ENCODE measurements at regions not wholly inside any gene's neighbourhood (a gene's known extent, or its start where the extent isn't known, plus 50 kb on each side); places are given as distances from the start of the nearest gene placed in this dataset.

GRCh38 chr18:37661061-37661460 lies 95.5 kb upstream of the CELF4 start:
- Histone ChIP-seq H3K9me3 (ENCODE audit: control insufficient read depth in 2 of 2, insufficient read depth in 1 of 2, low read depth in 1 of 2, low read length in 1 of 2) (peaks cover 0 to 4% of the 10 kb centered on the region in 2 donors), H3K36me3 (ENCODE audit: control insufficient read depth in 2 of 2, insufficient read depth in 2 of 2, low read length in 1 of 2) (no peaks in the 10 kb centered on the region), H3K4me3 (ENCODE audit: low read depth in 1 of 2, low read length in 2 of 2) (no peak overlapping the region), H3K27me3 (ENCODE audit: control insufficient read depth in 1 of 2, insufficient read depth in 2 of 2, low read length in 2 of 2) (no peaks in the 10 kb centered on the region), H3K27ac (ENCODE audit: low read depth in 2 of 2, low read length in 1 of 2) (no peak overlapping the region), H3K4me1 (ENCODE audit: control insufficient read depth in 2 of 2, insufficient read depth in 2 of 2, low read length in 1 of 2) (no peaks in the 10 kb centered on the region)
- 68 to 85% methylated on average over 4 of the region's 4 CpGs for WGBS, 2 donors

DNA sequence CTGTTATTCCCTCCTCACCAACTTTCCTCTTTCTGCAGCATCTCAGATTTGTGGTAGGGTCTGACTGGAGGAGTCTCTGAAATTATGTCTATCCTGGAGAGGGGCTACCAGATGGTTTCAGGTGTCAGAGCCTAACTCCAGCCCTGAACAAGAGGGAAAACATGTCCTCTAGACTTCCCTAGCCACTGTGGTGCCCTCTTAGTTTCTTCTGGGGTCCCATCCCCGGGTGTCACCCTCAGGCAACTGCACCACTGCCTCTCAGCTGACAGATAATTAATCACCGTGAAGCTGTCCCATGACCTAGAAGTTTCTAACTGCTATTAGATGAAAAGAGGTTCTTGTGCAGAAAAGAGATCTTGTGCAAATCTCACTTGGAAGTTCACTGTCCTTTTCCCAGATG lies 95.1 kb upstream of the CELF4 start:
- Histone ChIP-seq H3K27me3 (ENCODE audit: control insufficient read depth in 1 of 2, insufficient read depth in 2 of 2, low read length in 2 of 2) (no peaks in the 10 kb centered on the region), H3K4me3 (ENCODE audit: low read depth in 1 of 2, low read length in 2 of 2) (no peak overlapping the region), H3K9me3 (ENCODE audit: control insufficient read depth in 2 of 2, insufficient read depth in 1 of 2, low read depth in 1 of 2, low read length in 1 of 2) (peaks cover 0 to 4% of the 10 kb centered on the region in 2 donors), H3K36me3 (ENCODE audit: control insufficient read depth in 2 of 2, insufficient read depth in 2 of 2, low read length in 1 of 2) (no peaks in the 10 kb centered on the region), H3K4me1 (ENCODE audit: control insufficient read depth in 2 of 2, insufficient read depth in 2 of 2, low read length in 1 of 2) (no peaks in the 10 kb centered on the region), H3K27ac (ENCODE audit: low read depth in 2 of 2, low read length in 1 of 2) (no peak overlapping the region)
- WGBS, 2 donors: 67 to 70% methylated on average over 2 of the region's 2 CpGs

DNA sequence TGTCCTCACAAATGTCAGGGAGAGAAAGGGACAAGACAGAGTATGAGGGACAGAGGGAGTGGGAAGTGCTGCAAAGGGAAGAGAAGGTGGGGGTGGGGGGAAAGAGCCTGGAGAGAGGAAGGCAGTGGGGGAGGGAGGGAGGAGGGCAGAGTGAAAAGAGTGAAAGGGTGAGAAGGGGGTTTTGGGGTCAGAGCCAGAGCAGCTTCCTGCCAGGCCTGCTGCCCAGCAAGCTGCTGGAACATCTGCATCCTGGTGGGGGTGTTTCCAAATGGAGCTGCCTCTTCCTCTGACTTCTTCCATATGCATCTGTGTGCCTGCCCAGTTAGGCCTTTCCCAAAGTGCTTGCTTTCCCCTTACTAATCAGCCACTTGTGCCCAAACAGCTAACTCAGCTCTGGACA lies 94.3 kb upstream of the CELF4 start:
- Histone ChIP-seq H3K27me3 (ENCODE audit: control insufficient read depth in 1 of 2, insufficient read depth in 2 of 2, low read length in 2 of 2) (no peaks in the 10 kb centered on the region), H3K9me3 (ENCODE audit: control insufficient read depth in 2 of 2, insufficient read depth in 1 of 2, low read depth in 1 of 2, low read length in 1 of 2) (peaks cover 0 to 4% of the 10 kb centered on the region in 2 donors), H3K36me3 (ENCODE audit: control insufficient read depth in 2 of 2, insufficient read depth in 2 of 2, low read length in 1 of 2) (no peaks in the 10 kb centered on the region), H3K27ac (ENCODE audit: low read depth in 2 of 2, low read length in 1 of 2) (no peak overlapping the region), H3K4me1 (ENCODE audit: control insufficient read depth in 2 of 2, insufficient read depth in 2 of 2, low read length in 1 of 2) (no peaks in the 10 kb centered on the region), H3K4me3 (ENCODE audit: low read depth in 1 of 2, low read length in 2 of 2) (no peak overlapping the region)

GRCh38 chr18:37658894-37659293 lies 93.3 kb upstream of the CELF4 start:
- Histone ChIP-seq H3K27me3 (ENCODE audit: control insufficient read depth in 1 of 2, insufficient read depth in 2 of 2, low read length in 2 of 2) (no peaks in the 10 kb centered on the region), H3K36me3 (ENCODE audit: control insufficient read depth in 2 of 2, insufficient read depth in 2 of 2, low read length in 1 of 2) (no peaks in the 10 kb centered on the region), H3K27ac (ENCODE audit: low read depth in 2 of 2, low read length in 1 of 2) (no peak overlapping the region), H3K9me3 (ENCODE audit: control insufficient read depth in 2 of 2, insufficient read depth in 1 of 2, low read depth in 1 of 2, low read length in 1 of 2) (peaks cover 0 to 4% of the 10 kb centered on the region in 2 donors), H3K4me1 (ENCODE audit: control insufficient read depth in 2 of 2, insufficient read depth in 2 of 2, low read length in 1 of 2) (no peaks in the 10 kb centered on the region), H3K4me3 (ENCODE audit: low read depth in 1 of 2, low read length in 2 of 2) (no peak overlapping the region)
- WGBS, 2 donors: 73 to 81% methylated on average over 1 of the region's 1 CpG

DNA sequence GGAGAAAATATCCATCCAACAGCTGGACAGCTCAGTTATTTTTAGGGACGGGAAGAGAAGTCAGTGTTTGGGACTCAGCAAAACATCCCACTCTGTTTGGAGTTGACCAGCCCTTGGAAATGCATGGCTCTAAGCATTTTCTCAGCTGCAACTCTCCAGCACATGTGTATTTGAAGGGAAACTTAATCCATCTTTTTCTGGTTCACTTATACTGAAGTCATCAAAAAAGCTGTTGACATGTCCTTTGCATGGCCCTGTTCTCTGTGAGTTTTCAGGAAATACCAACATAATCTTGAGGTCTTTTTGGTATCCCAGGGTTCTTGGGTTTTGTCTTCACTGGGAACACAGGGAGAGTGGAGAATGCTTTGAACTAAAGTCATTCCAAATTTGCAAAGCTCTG lies 91.9 kb upstream of the CELF4 start:
- no peak overlapping the region for H3K27ac ChIP-seq (ENCODE audit: low read depth in 2 of 2, low read length in 1 of 2)
- no peaks in the 10 kb centered on the region for H3K4me1 ChIP-seq (ENCODE audit: control insufficient read depth in 2 of 2, insufficient read depth in 2 of 2, low read length in 1 of 2)
- peaks cover 0 to 4% of the 10 kb centered on the region in 2 donors for H3K9me3 ChIP-seq (ENCODE audit: control insufficient read depth in 2 of 2, insufficient read depth in 1 of 2, low read depth in 1 of 2, low read length in 1 of 2)
- 62 to 67% methylated on average over 1 of the region's 1 CpG for WGBS, 2 donors
- H3K36me3 ChIP-seq (ENCODE audit: control insufficient read depth in 2 of 2, insufficient read depth in 2 of 2, low read length in 1 of 2): no peaks in the 10 kb centered on the region
- no peak overlapping the region for H3K4me3 ChIP-seq (ENCODE audit: low read depth in 1 of 2, low read length in 2 of 2)
- H3K27me3 ChIP-seq (ENCODE audit: control insufficient read depth in 1 of 2, insufficient read depth in 2 of 2, low read length in 2 of 2): no peaks in the 10 kb centered on the region

- Histone ChIP-seq H3K4me1 (ENCODE audit: control insufficient read depth in 2 of 2, insufficient read depth in 2 of 2, low read length in 1 of 2) (no peaks in the 10 kb centered on the region), H3K9me3 (ENCODE audit: control insufficient read depth in 2 of 2, insufficient read depth in 1 of 2, low read depth in 1 of 2, low read length in 1 of 2) (peaks cover 0 to 4% of the 10 kb centered on the region in 2 donors), H3K36me3 (ENCODE audit: control insufficient read depth in 2 of 2, insufficient read depth in 2 of 2, low read length in 1 of 2) (no peaks in the 10 kb centered on the region), H3K27me3 (ENCODE audit: control insufficient read depth in 1 of 2, insufficient read depth in 2 of 2, low read length in 2 of 2) (no peaks in the 10 kb centered on the region), H3K4me3 (ENCODE audit: low read depth in 1 of 2, low read length in 2 of 2) (no peak overlapping the region), H3K27ac (ENCODE audit: low read depth in 2 of 2, low read length in 1 of 2) (no peak overlapping the region)
- 88 to 90% methylated on average over 4 of the region's 4 CpGs for WGBS, 2 donors
Observed at GRCh38 chr18:37654731-37655369, 89.3 kb upstream of the CELF4 start.

DNA sequence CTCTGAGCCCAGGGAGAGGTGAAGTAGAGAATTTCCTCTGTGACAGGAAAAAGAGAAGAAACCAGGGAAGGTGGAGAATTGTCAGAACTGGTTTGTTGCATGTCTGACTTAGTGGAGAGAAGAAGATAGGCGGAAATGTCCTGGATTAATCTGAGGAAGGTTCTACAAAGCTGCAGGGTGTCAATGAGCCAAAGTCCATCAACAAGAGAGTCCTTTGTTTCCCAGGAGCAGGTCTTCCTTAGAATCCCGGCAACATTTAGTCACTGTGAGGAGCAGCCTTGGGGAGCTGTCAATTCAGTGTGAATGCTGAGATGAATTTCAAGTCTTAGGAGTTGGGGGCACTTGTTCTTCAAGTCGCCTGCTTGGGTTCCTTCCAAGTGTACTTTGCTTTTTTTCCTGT lies 88.4 kb upstream of the CELF4 start:
- H3K4me3 ChIP-seq (ENCODE audit: low read depth in 1 of 2, low read length in 2 of 2): no peak overlapping the region
- H3K27ac ChIP-seq (ENCODE audit: low read depth in 2 of 2, low read length in 1 of 2): no peak overlapping the region
- H3K4me1 ChIP-seq (ENCODE audit: control insufficient read depth in 2 of 2, insufficient read depth in 2 of 2, low read length in 1 of 2): no peaks in the 10 kb centered on the region
- 23 to 38% methylated on average over 3 of the region's 3 CpGs for WGBS, 2 donors
- no peaks in the 10 kb centered on the region for H3K27me3 ChIP-seq (ENCODE audit: control insufficient read depth in 1 of 2, insufficient read depth in 2 of 2, low read length in 2 of 2)
- H3K36me3 ChIP-seq (ENCODE audit: control insufficient read depth in 2 of 2, insufficient read depth in 2 of 2, low read length in 1 of 2): no peaks in the 10 kb centered on the region
- H3K9me3 ChIP-seq (ENCODE audit: control insufficient read depth in 2 of 2, insufficient read depth in 1 of 2, low read depth in 1 of 2, low read length in 1 of 2): peaks cover 0 to 4% of the 10 kb centered on the region in 2 donors

DNA sequence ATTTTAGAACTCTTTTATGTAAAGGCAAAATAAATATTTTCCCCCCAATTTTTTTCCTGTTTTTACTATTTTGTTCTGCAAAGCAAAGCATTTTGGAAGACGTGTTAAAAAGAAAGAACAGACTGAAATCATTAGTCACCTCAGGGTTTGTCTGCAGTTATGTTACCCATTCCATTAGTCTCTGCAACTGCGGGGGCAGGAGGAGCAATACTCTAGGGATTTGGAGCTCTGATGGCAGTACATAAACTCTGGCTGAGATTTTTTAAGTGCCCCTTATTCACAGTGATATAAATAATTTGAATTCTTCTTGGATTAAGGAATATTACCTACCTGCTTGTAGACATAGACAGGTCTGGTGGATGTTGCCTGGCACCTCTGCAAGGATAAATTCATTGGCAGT lies 88.0 kb upstream of the CELF4 start:
- Histone ChIP-seq H3K4me3 (ENCODE audit: low read depth in 1 of 2, low read length in 2 of 2) (no peak overlapping the region), H3K9me3 (ENCODE audit: control insufficient read depth in 2 of 2, insufficient read depth in 1 of 2, low read depth in 1 of 2, low read length in 1 of 2) (no peaks in the 10 kb centered on the region), H3K27me3 (ENCODE audit: control insufficient read depth in 1 of 2, insufficient read depth in 2 of 2, low read length in 2 of 2) (no peaks in the 10 kb centered on the region), H3K4me1 (ENCODE audit: control insufficient read depth in 2 of 2, insufficient read depth in 2 of 2, low read length in 1 of 2) (no peaks in the 10 kb centered on the region), H3K36me3 (ENCODE audit: control insufficient read depth in 2 of 2, insufficient read depth in 2 of 2, low read length in 1 of 2) (no peaks in the 10 kb centered on the region), H3K27ac (ENCODE audit: low read depth in 2 of 2, low read length in 1 of 2) (no peak overlapping the region)
- 49 to 53% methylated on average over 2 of the region's 2 CpGs for WGBS, 2 donors

GRCh38 chr18:37649930-37650329 lies 84.3 kb upstream of the CELF4 start:
- Histone ChIP-seq H3K27ac (ENCODE audit: low read depth in 2 of 2, low read length in 1 of 2) (no peak overlapping the region), H3K4me3 (ENCODE audit: low read depth in 1 of 2, low read length in 2 of 2) (no peak overlapping the region), H3K27me3 (ENCODE audit: control insufficient read depth in 1 of 2, insufficient read depth in 2 of 2, low read length in 2 of 2) (no peaks in the 10 kb centered on the region), H3K9me3 (ENCODE audit: control insufficient read depth in 2 of 2, insufficient read depth in 1 of 2, low read depth in 1 of 2, low read length in 1 of 2) (no peaks in the 10 kb centered on the region), H3K4me1 (ENCODE audit: control insufficient read depth in 2 of 2, insufficient read depth in 2 of 2, low read length in 1 of 2) (no peaks in the 10 kb centered on the region), H3K36me3 (ENCODE audit: control insufficient read depth in 2 of 2, insufficient read depth in 2 of 2, low read length in 1 of 2) (no peaks in the 10 kb centered on the region)
- WGBS, 2 donors: 63 to 65% methylated on average over 1 of the region's 1 CpG

GRCh38 chr18:37649416-37649815 lies 83.8 kb upstream of the CELF4 start:
- Histone ChIP-seq H3K36me3 (ENCODE audit: control insufficient read depth in 2 of 2, insufficient read depth in 2 of 2, low read length in 1 of 2) (no peaks in the 10 kb centered on the region), H3K9me3 (ENCODE audit: control insufficient read depth in 2 of 2, insufficient read depth in 1 of 2, low read depth in 1 of 2, low read length in 1 of 2) (no peaks in the 10 kb centered on the region), H3K27ac (ENCODE audit: low read depth in 2 of 2, low read length in 1 of 2) (no peak overlapping the region), H3K27me3 (ENCODE audit: control insufficient read depth in 1 of 2, insufficient read depth in 2 of 2, low read length in 2 of 2) (no peaks in the 10 kb centered on the region), H3K4me1 (ENCODE audit: control insufficient read depth in 2 of 2, insufficient read depth in 2 of 2, low read length in 1 of 2) (no peaks in the 10 kb centered on the region), H3K4me3 (ENCODE audit: low read depth in 1 of 2, low read length in 2 of 2) (no peak overlapping the region)

All from esophagus (tissue), 2 donors.